ENCODE measurements at regions not wholly inside any gene's neighbourhood (a gene's known extent, or its start where the extent isn't known, plus 50 kb on each side); places are given as distances from the start of the nearest gene placed in this dataset.

GRCh38 chr15:38667890-38668850, 103.6 kb upstream of the RASGRP1 start:
- no peaks in the 10 kb centered on the region for H3K36me3 ChIP-seq (ENCODE audit: low read depth)
- H3K4me3 ChIP-seq: no peak overlapping the region
- WGBS, 2 experiments (ENCODE audit: low coverage in 1 of 2, low lambda C conversion rate in 2 of 2, missing lambda C conversion rate in 2 of 2): 84 to 88% methylated on average over 5 of the region's 5 CpGs
- peaks cover 4% of the 10 kb centered on the region; the same call in 1 of the 2 replicates for H3K9me2 ChIP-seq (ENCODE audit: insufficient read depth)
- H3K4me1 ChIP-seq (ENCODE audit: insufficient read depth): no peaks in the 10 kb centered on the region
- in situ Hi-C loops (cut with MboI): loop anchor here (25.0 kb wide), 1 partner anchor 681 kb away; no protein-coding TSS in a partner anchor
- no peaks in the 10 kb centered on the region for H4K20me1 ChIP-seq (ENCODE audit: insufficient read depth)
- H3K27me3 ChIP-seq (replicated peaks; ENCODE audit: insufficient read depth): peaks cover 50% of the 10 kb centered on the region
- TF ChIP-seq EZH2 (IDR thresholded peaks at IDR 0.05; ENCODE audit: insufficient read depth, poor library complexity, severe bottlenecking) (no peak), EZH2phosphoT487 (IDR thresholded peaks at IDR 0.05; ENCODE audit: insufficient read depth, low read depth) (no peak)
- no peaks in the 10 kb centered on the region for H3K79me2 ChIP-seq (ENCODE audit: insufficient read depth)
- H3K4me2 ChIP-seq (ENCODE audit: unreplicated experiment): no peak overlapping the region
- no peaks in the 10 kb centered on the region for H3F3A ChIP-seq (ENCODE audit: insufficient read depth)
- H3K9ac ChIP-seq: no peak overlapping the region
- H2AFZ ChIP-seq: no peak overlapping the region
- H3K27ac ChIP-seq: no peak overlapping the region
- H3K9me3 ChIP-seq (ENCODE audit: low read depth): no peaks in the 10 kb centered on the region
- no peak for DNase-seq

DNA sequence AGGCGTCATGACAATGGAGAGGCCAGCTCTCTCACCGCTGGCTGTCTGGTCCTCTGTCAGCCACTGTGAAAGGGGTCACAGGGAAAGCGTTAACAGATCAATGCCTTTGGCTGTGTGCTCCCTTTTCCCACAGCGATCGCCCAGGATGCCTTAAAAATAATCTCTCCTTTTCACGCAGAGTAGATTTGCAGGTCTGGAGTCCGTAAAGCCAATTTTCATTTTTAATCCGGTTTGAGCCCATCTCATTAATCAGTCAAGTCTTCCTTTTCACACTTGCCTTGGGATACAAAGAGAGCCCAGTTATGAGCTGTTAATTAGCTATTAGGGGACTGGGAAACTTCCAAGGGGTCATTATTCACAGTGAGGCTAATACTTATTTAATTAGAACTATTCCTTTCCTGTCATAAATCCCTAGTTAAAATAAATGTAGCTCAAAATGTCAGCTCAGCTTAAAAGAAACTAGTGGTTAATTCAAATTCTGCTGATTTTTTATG, 104.3 kb upstream of the RASGRP1 start:
- in situ Hi-C loops (cut with MboI): loop anchor here (25.0 kb wide), 1 partner anchor 682 kb away; no protein-coding TSS in a partner anchor
- no peak overlapping the region for H2AFZ ChIP-seq
- H3K4me2 ChIP-seq (ENCODE audit: unreplicated experiment): no peak overlapping the region
- no peaks in the 10 kb centered on the region for H4K20me1 ChIP-seq (ENCODE audit: insufficient read depth)
- 36 to 42% methylated on average over 8 of the region's 8 CpGs for WGBS, 2 experiments (ENCODE audit: low coverage in 1 of 2, low lambda C conversion rate in 2 of 2, missing lambda C conversion rate in 2 of 2)
- no peaks in the 10 kb centered on the region for H3F3A ChIP-seq (ENCODE audit: insufficient read depth)
- peaks cover 4% of the 10 kb centered on the region; the same call in 1 of the 2 replicates for H3K9me2 ChIP-seq (ENCODE audit: insufficient read depth)
- H3K4me3 ChIP-seq: no peak overlapping the region
- TF ChIP-seq EZH2 (IDR thresholded peaks at IDR 0.05; ENCODE audit: insufficient read depth, poor library complexity, severe bottlenecking) (no peak), EZH2phosphoT487 (IDR thresholded peaks at IDR 0.05; ENCODE audit: insufficient read depth, low read depth) (no peak)
- no peak overlapping the region for H3K27ac ChIP-seq
- no peak for DNase-seq
- no peaks in the 10 kb centered on the region for H3K9me3 ChIP-seq (ENCODE audit: low read depth)
- H3K36me3 ChIP-seq (ENCODE audit: low read depth): no peaks in the 10 kb centered on the region
- no peaks in the 10 kb centered on the region for H3K4me1 ChIP-seq (ENCODE audit: insufficient read depth)
- peaks cover 45% of the 10 kb centered on the region for H3K27me3 ChIP-seq (replicated peaks; ENCODE audit: insufficient read depth)
- no peak overlapping the region for H3K9ac ChIP-seq
- no peaks in the 10 kb centered on the region for H3K79me2 ChIP-seq (ENCODE audit: insufficient read depth)

GRCh38 chr15:38670128-38671005, 105.8 kb upstream of the RASGRP1 start:
- in situ Hi-C loops (cut with MboI): loop anchor here (25.0 kb wide), 1 partner anchor 683 kb away; no protein-coding TSS in a partner anchor
- no peaks in the 10 kb centered on the region for H3K79me2 ChIP-seq (ENCODE audit: insufficient read depth)
- no peak overlapping the region for H3K27ac ChIP-seq
- no peak overlapping the region for H2AFZ ChIP-seq
- peaks cover 4% of the 10 kb centered on the region; the same call in 1 of the 2 replicates for H3K9me2 ChIP-seq (ENCODE audit: insufficient read depth)
- TF ChIP-seq EZH2 (IDR thresholded peaks at IDR 0.05; ENCODE audit: insufficient read depth, poor library complexity, severe bottlenecking) (no peak), EZH2phosphoT487 (IDR thresholded peaks at IDR 0.05; ENCODE audit: insufficient read depth, low read depth) (no peak)
- H4K20me1 ChIP-seq (ENCODE audit: insufficient read depth): no peaks in the 10 kb centered on the region
- H3K4me1 ChIP-seq (ENCODE audit: insufficient read depth): no peaks in the 10 kb centered on the region
- H3K4me2 ChIP-seq (ENCODE audit: unreplicated experiment): no peak overlapping the region
- no peaks in the 10 kb centered on the region for H3K9me3 ChIP-seq (ENCODE audit: low read depth)
- H3K9ac ChIP-seq: no peak overlapping the region
- H3K27me3 ChIP-seq (replicated peaks; ENCODE audit: insufficient read depth): peaks cover 32% of the 10 kb centered on the region
- H3F3A ChIP-seq (ENCODE audit: insufficient read depth): no peaks in the 10 kb centered on the region
- H3K36me3 ChIP-seq (ENCODE audit: low read depth): no peaks in the 10 kb centered on the region
- no peak overlapping the region for H3K4me3 ChIP-seq
- 80 to 85% methylated on average over 3 of the region's 3 CpGs for WGBS, 2 experiments (ENCODE audit: low coverage in 1 of 2, low lambda C conversion rate in 2 of 2, missing lambda C conversion rate in 2 of 2)
- peak; percentile 6 for DNase-seq

DNA sequence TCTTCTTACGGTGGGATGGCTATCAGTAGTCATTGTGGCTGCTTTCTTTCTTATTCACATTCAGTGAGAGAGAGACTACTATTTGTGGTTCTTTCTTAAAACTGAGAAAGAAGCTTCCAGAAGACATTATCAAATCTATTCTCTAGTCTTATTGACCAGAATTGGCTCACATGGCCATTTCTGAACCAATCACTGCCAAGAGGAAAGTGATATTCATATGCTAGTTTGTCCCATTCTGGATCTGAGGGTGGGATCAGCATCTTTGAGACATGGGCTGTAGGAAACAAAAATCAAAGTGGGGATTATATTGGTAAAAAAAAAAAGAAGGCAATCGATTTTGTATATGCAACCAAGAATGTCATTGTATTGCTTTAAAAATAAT, 106.4 kb upstream of the RASGRP1 start:
- H3K9me2 ChIP-seq (ENCODE audit: insufficient read depth): peaks cover 4% of the 10 kb centered on the region; the same call in 1 of the 2 replicates
- no peaks in the 10 kb centered on the region for H3K79me2 ChIP-seq (ENCODE audit: insufficient read depth)
- H3K36me3 ChIP-seq (ENCODE audit: low read depth): no peaks in the 10 kb centered on the region
- in situ Hi-C loops (cut with MboI): loop anchor here (25.0 kb wide), 1 partner anchor 684 kb away; no protein-coding TSS in a partner anchor
- no peak overlapping the region for H3K9ac ChIP-seq
- TF ChIP-seq EZH2 (IDR thresholded peaks at IDR 0.05; ENCODE audit: insufficient read depth, poor library complexity, severe bottlenecking) (no peak), EZH2phosphoT487 (IDR thresholded peaks at IDR 0.05; ENCODE audit: insufficient read depth, low read depth) (no peak)
- WGBS, 2 experiments (ENCODE audit: low coverage in 1 of 2, low lambda C conversion rate in 2 of 2, missing lambda C conversion rate in 2 of 2): 47 to 52% methylated on average over 2 of the region's 2 CpGs
- no peaks in the 10 kb centered on the region for H4K20me1 ChIP-seq (ENCODE audit: insufficient read depth)
- H2AFZ ChIP-seq: no peak overlapping the region
- no peak for DNase-seq
- H3K4me2 ChIP-seq (ENCODE audit: unreplicated experiment): no peak overlapping the region
- no peaks in the 10 kb centered on the region for H3F3A ChIP-seq (ENCODE audit: insufficient read depth)
- H3K4me1 ChIP-seq (ENCODE audit: insufficient read depth): no peaks in the 10 kb centered on the region
- peaks cover 26% of the 10 kb centered on the region for H3K27me3 ChIP-seq (replicated peaks; ENCODE audit: insufficient read depth)
- H3K27ac ChIP-seq: no peak overlapping the region
- no peak overlapping the region for H3K4me3 ChIP-seq
- H3K9me3 ChIP-seq (ENCODE audit: low read depth): no peaks in the 10 kb centered on the region
